Left lung (tissue), 4 donors: ENCODE measurements at regions not wholly inside any gene's neighbourhood (a gene's known extent, or its start where the extent isn't known, plus 50 kb on each side); places are given as distances from the start of the nearest gene placed in this dataset.
A peak's percentile ranks its signal among the peaks of the same experiment; 100 is the strongest.

ENCODE experiments used
- ATAC-seq: fragments of 200-7000 bp; cut with Tn5 transposase; one replicate; pipeline ENCODE4 v1.9.1; 2020; ENCODE audit warnings: moderate library complexity
- DNase-seq, 4 donors: peaks; one replicate each; pipeline ENCODE4 v3.0.0-alpha.2; 2013 to 2020
- H3K27ac ChIP-seq, 2 donors: fragments of 200-600 bp; sonication (generic) in 1 of 2; one replicate each; pipeline versions ENCODE4 v1.5.0 to v1.8.0; 2020 to 2021
- H3K27me3 ChIP-seq, 2 donors: fragments of 200-600 bp; sonication (generic) in 1 of 2; one replicate each; pipeline versions ENCODE4 v1.5.0 to v1.8.0; 2020 to 2021
- H3K36me3 ChIP-seq, 2 donors: fragments of 200-600 bp; sonication (generic) in 1 of 2; one replicate each; pipeline versions ENCODE4 v1.5.0 to v1.8.0; 2020 to 2021
- H3K4me1 ChIP-seq, 2 donors: fragments of 200-600 bp; one replicate each; pipeline ENCODE4 v1.8.0; 2021
- H3K4me3 ChIP-seq, 2 donors: fragments of 200-600 bp; sonication (generic) in 1 of 2; one replicate each; pipeline versions ENCODE4 v1.5.0 to v1.8.0; 2020 to 2021; ENCODE audit warnings: mild to moderate bottlenecking in 1 of 2
- H3K9me3 ChIP-seq, 2 donors: fragments of 200-600 bp; sonication (generic) in 1 of 2; one replicate each; pipeline versions ENCODE4 v1.5.0 to v1.8.0; 2020 to 2021
- CTCF ChIP-seq, 2 donors: fragments of 200-600 bp; sonication (generic) in 1 of 2; IDR thresholded peaks; one replicate each; pipeline versions ENCODE4 v1.5.0 to v1.8.0; 2021; ENCODE audit warnings: antibody characterized with exemption in 2 of 2
- intact Hi-C, 2 donors: fragments of 100-400 bp; cut with DNase I; formaldehyde crosslinking; loops; one replicate each; pipeline versions ENCODE4 v1.11.2 to v1.14.2; 2022
- donor health status: DM: no; HTN: yes; CAD: no.
- donor health status: DM: no; HTN: no; CAD: no.

- intact Hi-C loops: no loop called here
- Histone ChIP-seq H3K36me3 (no peaks in the 10 kb centered on the region), H3K4me1 (no peaks in the 10 kb centered on the region), H3K9me3 (no peaks in the 10 kb centered on the region), H3K27me3 (no peaks in the 10 kb centered on the region), H3K4me3 (no peak overlapping the region), H3K27ac (no peak overlapping the region)
- ATAC-seq (no peak), DNase-seq (no peak)
- no peak for TF ChIP-seq CTCF (IDR thresholded peaks at IDR 0.05)
Measured at GRCh38 chr5:166086568-166086967, 2204.9 kb upstream of the WWC1 start.

DNA sequence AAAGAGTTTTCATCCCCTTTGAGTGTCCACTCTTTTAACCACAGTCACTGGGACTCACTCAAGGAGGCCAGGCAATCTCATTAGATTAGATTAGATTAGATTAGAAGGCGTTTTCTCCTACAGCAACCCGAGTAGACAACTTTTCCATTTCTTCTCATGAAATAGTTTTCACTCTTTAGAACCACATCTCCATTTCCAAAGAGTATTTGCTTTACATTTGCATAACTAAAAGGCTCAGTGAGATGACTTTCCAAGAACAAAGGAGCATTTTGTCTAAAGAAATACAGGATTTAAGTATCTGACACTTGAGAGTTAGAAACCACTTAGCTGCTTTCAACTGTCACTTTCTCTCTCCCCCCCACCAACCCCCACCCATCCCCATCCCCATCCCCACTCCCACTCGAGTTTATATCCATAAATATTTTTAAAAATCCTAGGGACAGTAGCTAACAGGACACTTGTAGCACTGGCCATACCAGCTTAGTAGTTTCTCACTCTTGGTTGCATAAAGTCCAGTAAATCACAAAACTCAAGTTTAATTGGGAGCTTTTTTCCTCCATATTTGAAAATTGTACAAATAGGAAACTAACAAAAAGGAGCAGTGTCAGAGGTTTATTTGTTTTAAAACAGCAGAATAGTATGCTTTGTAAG, 2202.9 kb upstream of the WWC1 start:
- Histone ChIP-seq H3K27me3 (no peaks in the 10 kb centered on the region), H3K4me1 (no peaks in the 10 kb centered on the region), H3K4me3 (no peak overlapping the region), H3K27ac (no peak overlapping the region), H3K36me3 (no peaks in the 10 kb centered on the region), H3K9me3 (peaks cover 0 to 2% of the 10 kb centered on the region in 2 donors)
- ATAC-seq: no peak
- no peak for DNase-seq
- intact Hi-C loops: no loop called here
- no peak for TF ChIP-seq CTCF (IDR thresholded peaks at IDR 0.05)

DNA sequence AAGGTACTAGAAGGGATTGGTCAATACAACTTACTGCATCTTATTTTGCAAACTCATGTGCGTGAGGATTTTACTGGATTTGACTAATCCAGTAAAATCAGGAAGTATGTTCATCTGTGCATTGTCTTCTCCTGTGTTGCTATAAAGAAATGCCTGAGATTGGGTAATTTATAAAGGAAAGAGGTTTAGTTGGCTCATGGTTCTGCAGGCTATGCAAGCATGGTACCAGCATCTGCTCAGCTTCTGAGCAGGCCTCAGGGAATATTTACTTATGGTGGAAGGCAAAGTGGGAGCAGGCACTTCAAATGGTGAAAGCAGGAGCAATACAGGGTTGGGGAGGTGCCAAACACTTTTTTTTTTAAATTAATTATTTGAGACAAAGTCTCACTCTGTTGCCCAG, 2199.5 kb upstream of the WWC1 start:
- H3K4me1 ChIP-seq: no peaks in the 10 kb centered on the region
- DNase-seq: no peak
- H3K36me3 ChIP-seq: no peaks in the 10 kb centered on the region
- peaks cover 0 to 6% of the 10 kb centered on the region in 2 donors for H3K9me3 ChIP-seq
- H3K4me3 ChIP-seq: no peak overlapping the region
- intact Hi-C loops: no loop called here
- no peak for TF ChIP-seq CTCF (IDR thresholded peaks at IDR 0.05)
- H3K27ac ChIP-seq: no peak overlapping the region
- no peaks in the 10 kb centered on the region for H3K27me3 ChIP-seq
- ATAC-seq: no peak

- intact Hi-C loops: no loop called here
- DNase-seq (no peak), ATAC-seq (no peak)
- Histone ChIP-seq H3K4me1 (no peaks in the 10 kb centered on the region), H3K4me3 (no peak overlapping the region), H3K36me3 (no peaks in the 10 kb centered on the region), H3K9me3 (peaks cover 0 to 6% of the 10 kb centered on the region in 2 donors), H3K27me3 (no peaks in the 10 kb centered on the region), H3K27ac (no peak overlapping the region)
- no peak for TF ChIP-seq CTCF (IDR thresholded peaks at IDR 0.05)
Measured at GRCh38 chr5:166093312-166093711, 2198.1 kb upstream of the WWC1 start.

- Histone ChIP-seq H3K9me3 (peaks cover 0 to 23% of the 10 kb centered on the region in 2 donors), H3K36me3 (no peaks in the 10 kb centered on the region), H3K4me1 (no peaks in the 10 kb centered on the region), H3K27me3 (no peaks in the 10 kb centered on the region), H3K27ac (no peak overlapping the region), H3K4me3 (no peak overlapping the region)
- DNase-seq (peak in 1 of 4 donors; percentile 63), ATAC-seq (no peak)
- intact Hi-C loops: no loop called here
- TF ChIP-seq CTCF (IDR thresholded peaks at IDR 0.05): no peak
Measured at GRCh38 chr5:166102947-166103346, 2188.5 kb upstream of the WWC1 start.
